Caco-2 (cell line): ENCODE measurements at regions not wholly inside any gene's neighbourhood (a gene's known extent, or its start where the extent isn't known, plus 50 kb on each side); places are given as distances from the start of the nearest gene placed in this dataset.

Source experiments
- BruUV-seq: library from RNA; stranded (reverse); fragments of 400-500 nt; replicated peaks from 2 replicates; lab custom pipeline; 2021; lab: Mats Ljungman, UMichigan
- CTCF ChIA-PET: fragments of 300-600 bp; sonication (Branson Sonifier 250); formaldehyde crosslinking; loops from one replicate; lab custom pipeline; 2022; ENCODE audit warnings: antibody characterized with exemption; lab: Charles Lee
- POLR2A ChIA-PET: fragments of 300-600 bp; sonication (Branson Sonifier 250); formaldehyde crosslinking; loops from one replicate; lab custom pipeline; 2022; ENCODE audit warnings: antibody characterized with exemption; lab: Charles Lee
- DNase-seq, 2 experiments: peaks; one replicate each; pipeline versions ENCODE4 v3.0.0 to v3.0.0-alpha.2; 2020 to 2022
- H3K27me3 ChIP-seq: replicated peaks from 2 replicates; pipeline ENCODE4 v1.6.0; 2011; ENCODE audit warnings: low read length; ENCODE audit not compliant: control insufficient read depth, insufficient read depth
- H3K36me3 ChIP-seq: 2 replicates; pipeline ENCODE4 v1.5.1; 2011; ENCODE audit warnings: low read length; ENCODE audit not compliant: control insufficient read depth, insufficient read depth
- H3K4me1 ChIP-seq: fragments of 250-450 bp; sonication (Bioruptor Pico); 2 replicates; pipeline ENCODE4 v1.5.1; 2020; ENCODE audit warnings: mild to moderate bottlenecking
- H3K4me3 ChIP-seq: 2 replicates; pipeline ENCODE4 v1.5.1; 2011; ENCODE audit warnings: low read depth, mild to moderate bottlenecking, control low read depth, low read length
- H3K9me3 ChIP-seq: fragments of 250-450 bp; sonication (Bioruptor Pico); 2 replicates; pipeline ENCODE4 v1.5.1; 2020; ENCODE audit warnings: mild to moderate bottlenecking, moderate library complexity
- H3K27ac Mint-ChIP-seq: one replicate; pipeline ENCODE4 v1.8.0; 2022; ENCODE audit warnings: mixed read lengths; ENCODE audit not compliant: unreplicated experiment
- H3K27me3 Mint-ChIP-seq: one replicate; pipeline ENCODE4 v1.8.0; 2022; ENCODE audit warnings: mixed read lengths; ENCODE audit not compliant: insufficient read depth, unreplicated experiment
- H3K36me3 Mint-ChIP-seq: one replicate; pipeline ENCODE4 v1.8.0; 2022; ENCODE audit warnings: mild to moderate bottlenecking, mixed read lengths; ENCODE audit not compliant: insufficient read depth, unreplicated experiment
- H3K4me1 Mint-ChIP-seq: one replicate; pipeline ENCODE4 v1.8.0; 2022; ENCODE audit warnings: low read depth, mixed read lengths; ENCODE audit not compliant: unreplicated experiment
- H3K4me3 Mint-ChIP-seq: one replicate; pipeline ENCODE4 v1.8.0; 2022; ENCODE audit warnings: mild to moderate bottlenecking, moderate library complexity, mixed read lengths; ENCODE audit not compliant: unreplicated experiment
- H3K9me3 Mint-ChIP-seq: one replicate; pipeline ENCODE4 v1.8.0; 2022; ENCODE audit warnings: mixed read lengths; ENCODE audit not compliant: unreplicated experiment
- intact Hi-C: fragments of 100-400 bp; cut with micrococcal nuclease; formaldehyde crosslinking; loops from one replicate; pipeline ENCODE4 v1.10.0; 2022; ENCODE audit not compliant: unreplicated experiment
- TF ChIP-seq, protein P1 (sequence below), 2 experiments: fragments of 200-600 bp in 1 of 2; IDR thresholded peaks; 1 replicate in 1 of 2; 2 replicates in 1 of 2; pipeline versions ENCODE4 v1.5.1 to v1.8.0; 2011 to 2022; ENCODE audit warnings: antibody characterized with exemption in 1 of 2, control low read depth in 1 of 2, inconsistent platforms in 1 of 2, low read depth in 1 of 2, low read length in 1 of 2, mild to moderate bottlenecking in 1 of 2, moderate library complexity in 1 of 2; ENCODE audit not compliant: insufficient read depth in 1 of 2, severe bottlenecking in 1 of 2, unreplicated experiment in 1 of 2

DNA sequence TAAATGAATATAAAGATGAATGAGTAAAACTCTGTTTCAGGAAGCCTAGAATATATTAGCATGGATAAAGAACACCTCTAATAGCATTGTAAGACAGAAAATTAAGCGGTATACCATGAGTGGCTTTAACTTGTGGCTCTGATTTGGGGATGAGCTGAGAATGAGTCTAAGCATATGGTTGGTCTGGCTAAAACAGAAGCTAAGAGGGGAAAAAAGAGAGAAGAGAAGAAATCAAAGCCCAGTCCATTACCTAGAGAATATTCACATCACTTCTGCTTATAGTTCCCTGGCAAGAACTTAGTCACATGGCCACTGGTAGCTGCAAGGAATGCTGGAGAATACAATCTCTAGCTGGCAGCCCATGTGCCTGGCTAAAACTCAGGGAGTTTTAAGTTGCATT, 414.5 kb downstream of the PRDM5 start:
- H3K4me3 ChIP-seq, result no peak overlapping the region
- H3K4me1 Mint-ChIP-seq, result no peaks in the 10 kb centered on the region
- peaks cover 7% of the 10 kb centered on the region for H3K9me3 Mint-ChIP-seq
- POLR2A ChIA-PET, result no interaction called here
- no peaks in the 10 kb centered on the region for H3K27me3 ChIP-seq
- DNase-seq, result no peak
- H3K4me3 Mint-ChIP-seq, result no peak overlapping the region
- TF ChIP-seq, protein P1, sequence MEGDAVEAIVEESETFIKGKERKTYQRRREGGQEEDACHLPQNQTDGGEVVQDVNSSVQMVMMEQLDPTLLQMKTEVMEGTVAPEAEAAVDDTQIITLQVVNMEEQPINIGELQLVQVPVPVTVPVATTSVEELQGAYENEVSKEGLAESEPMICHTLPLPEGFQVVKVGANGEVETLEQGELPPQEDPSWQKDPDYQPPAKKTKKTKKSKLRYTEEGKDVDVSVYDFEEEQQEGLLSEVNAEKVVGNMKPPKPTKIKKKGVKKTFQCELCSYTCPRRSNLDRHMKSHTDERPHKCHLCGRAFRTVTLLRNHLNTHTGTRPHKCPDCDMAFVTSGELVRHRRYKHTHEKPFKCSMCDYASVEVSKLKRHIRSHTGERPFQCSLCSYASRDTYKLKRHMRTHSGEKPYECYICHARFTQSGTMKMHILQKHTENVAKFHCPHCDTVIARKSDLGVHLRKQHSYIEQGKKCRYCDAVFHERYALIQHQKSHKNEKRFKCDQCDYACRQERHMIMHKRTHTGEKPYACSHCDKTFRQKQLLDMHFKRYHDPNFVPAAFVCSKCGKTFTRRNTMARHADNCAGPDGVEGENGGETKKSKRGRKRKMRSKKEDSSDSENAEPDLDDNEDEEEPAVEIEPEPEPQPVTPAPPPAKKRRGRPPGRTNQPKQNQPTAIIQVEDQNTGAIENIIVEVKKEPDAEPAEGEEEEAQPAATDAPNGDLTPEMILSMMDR (IDR thresholded peaks at IDR 0.05; ENCODE audit: insufficient read depth in 1 of 2, low read depth in 1 of 2, low read length in 1 of 2, severe bottlenecking in 1 of 2, unreplicated experiment in 1 of 2), result no peak
- BruUV-seq, result no TSS peak
- no peak overlapping the region for H3K27ac Mint-ChIP-seq
- intact Hi-C loops, result no loop called here
- no peaks in the 10 kb centered on the region for H3K36me3 Mint-ChIP-seq
- H3K4me1 ChIP-seq, result no peaks in the 10 kb centered on the region
- H3K9me3 ChIP-seq, result no peaks in the 10 kb centered on the region
- H3K27me3 Mint-ChIP-seq, result no peaks in the 10 kb centered on the region
- CTCF ChIA-PET, result no interaction called here
- no peaks in the 10 kb centered on the region for H3K36me3 ChIP-seq

DNA sequence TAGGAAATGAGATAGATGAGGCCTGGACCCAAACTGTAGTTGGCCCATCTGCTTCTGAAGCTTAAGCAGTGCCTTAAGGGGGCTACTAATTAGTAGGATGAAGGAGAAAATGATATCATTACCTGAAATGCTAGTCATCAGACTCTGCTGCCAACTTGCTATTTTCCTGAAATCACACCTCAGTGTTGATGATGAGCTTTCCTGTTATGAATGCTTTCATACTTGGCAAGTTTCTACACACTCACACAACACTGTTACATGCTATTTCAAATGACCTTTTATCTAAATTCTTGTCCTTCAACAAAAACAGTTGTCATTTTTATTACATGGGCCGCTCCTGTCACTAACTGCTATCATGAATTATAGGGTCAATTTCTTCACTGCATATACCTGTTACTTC, 416.0 kb downstream of the PRDM5 start:
- BruUV-seq, result no TSS peak
- H3K27ac Mint-ChIP-seq, result no peak overlapping the region
- Histone ChIP-seq H3K9me3 (no peaks in the 10 kb centered on the region), H3K4me3 (no peak overlapping the region), H3K4me1 (no peaks in the 10 kb centered on the region), H3K36me3 (no peaks in the 10 kb centered on the region), H3K27me3 (no peaks in the 10 kb centered on the region)
- H3K9me3 Mint-ChIP-seq, result peaks cover 14% of the 10 kb centered on the region
- no peak overlapping the region for H3K4me3 Mint-ChIP-seq
- intact Hi-C loops, result no loop called here
- ChIA-PET POLR2A (no interaction called here), CTCF (interaction anchor here (0.8 kb wide), 1 partner anchor 65 kb away, joined by 3 read pairs; no protein-coding TSS in a partner anchor)
- H3K36me3 Mint-ChIP-seq, result no peaks in the 10 kb centered on the region
- no peaks in the 10 kb centered on the region for H3K4me1 Mint-ChIP-seq
- no peak for DNase-seq
- H3K27me3 Mint-ChIP-seq, result no peaks in the 10 kb centered on the region
- TF ChIP-seq, protein P1 (IDR thresholded peaks at IDR 0.05; ENCODE audit: insufficient read depth in 1 of 2, low read depth in 1 of 2, low read length in 1 of 2, severe bottlenecking in 1 of 2, unreplicated experiment in 1 of 2), result no peak

DNA sequence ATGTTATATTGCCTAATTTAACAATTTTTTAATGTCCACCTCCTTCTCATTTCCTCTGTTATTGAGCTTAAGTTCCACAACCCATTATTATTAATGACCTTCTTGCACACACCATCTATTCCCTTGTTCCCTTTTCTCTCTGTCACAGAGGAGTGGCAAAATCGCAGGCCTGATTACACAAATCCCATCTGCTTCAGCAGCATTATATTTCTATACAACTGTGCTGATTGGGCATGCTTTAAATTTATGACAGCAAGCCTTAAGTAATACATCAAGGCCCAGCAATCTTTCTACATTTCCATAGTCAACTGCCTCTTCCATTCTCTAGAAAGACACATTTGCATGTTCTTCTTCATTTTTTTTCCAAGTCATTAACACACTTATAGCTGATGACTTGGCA, 423.8 kb downstream of the PRDM5 start:
- no peaks in the 10 kb centered on the region for H3K27me3 ChIP-seq
- intact Hi-C loops, result no loop called here
- Mint-ChIP-seq H3K9me3 (peaks cover 14% of the 10 kb centered on the region), H3K4me1 (no peaks in the 10 kb centered on the region), H3K27ac (no peak overlapping the region), H3K4me3 (no peak overlapping the region), H3K36me3 (no peaks in the 10 kb centered on the region), H3K27me3 (no peaks in the 10 kb centered on the region)
- TF ChIP-seq, protein P1 (IDR thresholded peaks at IDR 0.05; ENCODE audit: insufficient read depth in 1 of 2, low read depth in 1 of 2, low read length in 1 of 2, severe bottlenecking in 1 of 2, unreplicated experiment in 1 of 2), result no peak
- no peaks in the 10 kb centered on the region for H3K9me3 ChIP-seq
- no peak overlapping the region for H3K4me3 ChIP-seq
- no peaks in the 10 kb centered on the region for H3K4me1 ChIP-seq
- no peak for DNase-seq
- BruUV-seq, result no TSS peak
- no peaks in the 10 kb centered on the region for H3K36me3 ChIP-seq
- POLR2A ChIA-PET, result no interaction called here
- CTCF ChIA-PET, result no interaction called here
